Tibial nerve (tissue), 4 donors: ENCODE measurements at regions not wholly inside any gene's neighbourhood (a gene's known extent, or its start where the extent isn't known, plus 50 kb on each side); places are given as distances from the start of the nearest gene placed in this dataset.

Experiments
- DNase-seq, 2 donors: peaks; one replicate each; pipeline ENCODE4 v3.0.0-alpha.2; 2019; ENCODE audit warnings: low spot score in 2 of 2
- H3K27ac ChIP-seq, 4 donors: fragments of 200-600 bp; sonication (generic) in 3 of 4; one replicate each; pipeline ENCODE4 v1.5.1; 2017 to 2019; ENCODE audit warnings: mild to moderate bottlenecking in 1 of 4
- H3K27me3 ChIP-seq, 2 donors: fragments of 200-600 bp; sonication (generic) in 1 of 2; one replicate each; pipeline versions ENCODE4 v1.5.1 to v1.6.0; 2017 to 2019
- H3K36me3 ChIP-seq, 3 donors: fragments of 200-600 bp; sonication (generic); one replicate each; pipeline ENCODE4 v1.5.1; 2018 to 2019
- H3K4me1 ChIP-seq, 4 donors: fragments of 200-600 bp; sonication (generic) in 3 of 4; one replicate each; pipeline ENCODE4 v1.5.1; 2017 to 2019
- H3K4me3 ChIP-seq, 4 donors: fragments of 200-600 bp; sonication (generic) in 3 of 4; one replicate each; pipeline ENCODE4 v1.5.1; 2017 to 2019; ENCODE audit warnings: mild to moderate bottlenecking in 1 of 4, moderate library complexity in 1 of 4
- H3K9me3 ChIP-seq, 4 donors: fragments of 200-600 bp; sonication (generic) in 3 of 4; one replicate each; pipeline ENCODE4 v1.5.1; 2017 to 2019
- CTCF ChIP-seq, 5 experiments: fragments of 200-600 bp in 3 of 5; fragments of 450-650 bp in 2 of 5; sonication (generic) in 3 of 5; IDR thresholded peaks; one replicate each; pipeline ENCODE4 v1.5.1; 2016 to 2019; ENCODE audit warnings: antibody characterized with exemption in 5 of 5, mild to moderate bottlenecking in 3 of 5, moderate library complexity in 2 of 5
- EP300 ChIP-seq, 2 donors: sonication (generic); formaldehyde crosslinking; IDR thresholded peaks; one replicate each; pipeline ENCODE4 v1.6.1; 2017; ENCODE audit warnings: antibody characterized with exemption in 2 of 2, mild to moderate bottlenecking in 1 of 2
- POLR2A ChIP-seq, 2 donors: fragments of 450-650 bp; IDR thresholded peaks; one replicate each; pipeline ENCODE4 v1.6.1; 2017; ENCODE audit warnings: antibody characterized with exemption in 2 of 2, mild to moderate bottlenecking in 2 of 2, moderate library complexity in 2 of 2
- WGBS, 2 donors: methylation state at CpG; one replicate each; pipeline ENCODE4 v1.1.5; 2018; 5-methylcytosine and 5-hydroxymethylcytosine counted together

DNA sequence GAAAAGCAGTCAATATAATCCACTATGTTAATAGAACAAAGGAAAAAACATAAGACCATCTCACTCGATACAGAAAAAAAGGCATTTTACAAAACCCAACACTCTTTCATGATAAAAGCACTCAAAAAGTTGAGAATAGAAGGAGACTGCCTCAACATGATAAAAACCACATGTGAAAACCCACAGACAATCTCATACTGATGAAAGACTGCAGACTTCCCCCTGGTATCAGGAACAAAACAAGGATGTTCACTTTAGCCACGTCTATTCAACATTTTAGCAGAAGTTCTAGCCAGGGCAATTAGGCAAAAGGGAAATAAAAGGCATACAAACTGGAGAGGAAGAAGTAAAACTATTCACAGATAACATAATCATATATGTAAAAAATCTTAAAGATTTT, 285.9 kb downstream of the EIPR1 start:
- Histone ChIP-seq H3K27me3 (no peaks in the 10 kb centered on the region), H3K4me3 (no peak overlapping the region), H3K36me3 (no peaks in the 10 kb centered on the region), H3K4me1 (no peaks in the 10 kb centered on the region), H3K9me3 (peaks cover 0 to 21% (median 4%) of the 10 kb centered on the region in 4 donors), H3K27ac (no peak overlapping the region)
- WGBS, 2 donors: 53 to 54% methylated on average over 2 of the region's 2 CpGs
- DNase-seq: no peak
- TF ChIP-seq EP300 (IDR thresholded peaks at IDR 0.05) (no peak), CTCF (IDR thresholded peaks at IDR 0.05) (no peak), POLR2A (IDR thresholded peaks at IDR 0.05) (no peak)

DNA sequence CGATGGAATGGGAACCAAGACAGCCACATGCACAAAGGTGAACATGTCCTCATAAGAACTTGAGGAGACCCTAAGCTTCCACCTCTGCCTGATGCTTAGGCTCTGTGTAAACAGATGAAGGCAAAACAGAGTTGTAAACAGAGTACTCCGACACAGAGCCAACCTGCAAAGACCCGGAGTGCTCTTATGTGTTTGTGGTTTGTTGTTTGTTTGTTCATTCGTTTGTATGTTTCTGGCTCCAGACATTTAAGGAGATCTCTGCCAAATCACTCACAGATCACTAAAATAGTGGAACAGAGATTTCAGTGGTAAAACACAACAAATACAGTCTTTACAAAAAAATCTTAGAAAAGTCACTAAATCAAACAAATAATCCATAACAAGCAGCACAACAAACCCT, 294.9 kb downstream of the EIPR1 start:
- TF ChIP-seq POLR2A (IDR thresholded peaks at IDR 0.05) (no peak), CTCF (IDR thresholded peaks at IDR 0.05) (no peak), EP300 (IDR thresholded peaks at IDR 0.05) (no peak)
- no peak for DNase-seq
- 78 to 80% methylated on average over 4 of the region's 4 CpGs for WGBS, 2 donors
- H3K9me3 ChIP-seq: peaks cover 0 to 3% (median 0%) of the 10 kb centered on the region in 4 donors
- no peak overlapping the region for H3K4me3 ChIP-seq
- no peaks in the 10 kb centered on the region for H3K36me3 ChIP-seq
- no peak overlapping the region for H3K27ac ChIP-seq
- no peaks in the 10 kb centered on the region for H3K4me1 ChIP-seq
- H3K27me3 ChIP-seq: no peaks in the 10 kb centered on the region

- Histone ChIP-seq H3K27me3 (no peaks in the 10 kb centered on the region), H3K9me3 (peaks cover 0 to 9% (median 0%) of the 10 kb centered on the region in 4 donors), H3K36me3 (no peaks in the 10 kb centered on the region), H3K4me3 (no peak overlapping the region), H3K27ac (no peak overlapping the region), H3K4me1 (no peaks in the 10 kb centered on the region)
- no peak for TF ChIP-seq POLR2A (IDR thresholded peaks at IDR 0.05)
- TF ChIP-seq EP300 (IDR thresholded peaks at IDR 0.05): no peak
- TF ChIP-seq CTCF (IDR thresholded peaks at IDR 0.05): no peak
- no peak for DNase-seq
- WGBS, 2 donors: 83 to 89% methylated on average over 13 to 14 of the region's 14 CpGs
Observed at GRCh38 chr2:3079959-3080948, 297.4 kb downstream of the EIPR1 start.

DNA sequence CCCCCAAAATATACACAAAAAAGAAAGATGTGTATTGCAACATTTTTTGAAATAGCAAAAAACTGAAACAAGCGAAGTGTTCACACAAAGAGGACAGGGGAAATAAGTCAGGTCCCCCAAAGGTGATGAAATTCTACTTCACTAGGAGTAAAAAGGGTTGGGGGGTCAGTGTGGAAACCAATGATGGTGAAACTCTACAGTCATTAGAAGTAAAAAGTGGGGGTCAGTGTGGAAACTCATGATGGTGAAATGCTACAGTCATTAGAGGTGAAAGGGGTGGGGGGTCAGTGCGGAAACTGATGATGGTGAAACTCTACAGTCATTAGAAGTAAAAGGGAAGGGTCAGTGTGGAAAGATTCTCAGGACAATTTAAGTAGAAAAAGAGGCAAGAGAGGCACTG, 298.2 kb downstream of the EIPR1 start:
- H3K27me3 ChIP-seq: no peaks in the 10 kb centered on the region
- no peak for TF ChIP-seq POLR2A (IDR thresholded peaks at IDR 0.05)
- DNase-seq: no peak
- H3K9me3 ChIP-seq: peaks cover 0 to 9% (median 0%) of the 10 kb centered on the region in 4 donors
- no peaks in the 10 kb centered on the region for H3K4me1 ChIP-seq
- WGBS, 2 donors: 80 to 86% methylated on average over 2 of the region's 2 CpGs
- no peak overlapping the region for H3K27ac ChIP-seq
- no peaks in the 10 kb centered on the region for H3K36me3 ChIP-seq
- H3K4me3 ChIP-seq: no peak overlapping the region

DNA sequence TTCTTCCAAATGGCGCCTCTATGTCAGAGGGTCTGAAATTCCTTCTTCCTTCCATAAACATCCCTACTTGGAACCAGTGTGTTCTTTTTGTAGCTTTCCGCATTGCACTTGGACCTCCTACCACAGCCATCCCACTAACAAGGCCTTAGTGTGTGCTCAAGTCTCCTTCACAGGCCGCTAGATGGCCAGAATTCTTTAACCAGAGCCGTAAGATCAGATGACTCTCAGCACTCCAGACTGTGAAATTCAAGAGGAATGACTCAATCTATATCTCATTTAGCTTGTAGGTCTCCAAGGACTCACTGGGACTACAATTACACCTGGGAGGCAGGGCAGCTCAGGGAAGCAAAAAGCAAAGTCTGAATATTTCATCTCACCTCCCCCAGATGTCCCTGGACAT, 298.9 kb downstream of the EIPR1 start:
- no peak for DNase-seq
- Histone ChIP-seq H3K4me3 (no peak overlapping the region), H3K9me3 (peaks cover 0 to 9% (median 0%) of the 10 kb centered on the region in 4 donors), H3K27me3 (no peaks in the 10 kb centered on the region), H3K27ac (no peak overlapping the region), H3K36me3 (no peaks in the 10 kb centered on the region), H3K4me1 (no peaks in the 10 kb centered on the region)
- WGBS, 2 donors: 77 to 84% methylated on average over 4 of the region's 4 CpGs
- TF ChIP-seq CTCF (IDR thresholded peaks at IDR 0.05) (no peak), POLR2A (IDR thresholded peaks at IDR 0.05) (no peak)
